ENCODE measurements at regions not wholly inside any gene's neighbourhood (a gene's known extent, or its start where the extent isn't known, plus 50 kb on each side); places are given as distances from the start of the nearest gene placed in this dataset.

GRCh38 chr18:27843783-27844777 is 332.9 kb downstream of the CDH2 start:
- Histone ChIP-seq H2AFZ (no peak overlapping the region), H3K4me1 (no peaks in the 10 kb centered on the region)

GRCh38 chr18:27839141-27839540 is 337.8 kb downstream of the CDH2 start:
- TF ChIP-seq CTCF (IDR thresholded peaks at IDR 0.05) = no peak
- Histone ChIP-seq H3K79me2 (no peaks in the 10 kb centered on the region), H2AFZ (no peak overlapping the region), H3K4me2 (ENCODE audit: low read length) (no peak overlapping the region), H3K4me3 (ENCODE audit: low read depth, low read length) (no peak overlapping the region), H3K27me3 (ENCODE audit: control insufficient read depth, insufficient read depth, low read length) (no peaks in the 10 kb centered on the region), H3K36me3 (ENCODE audit: control insufficient read depth, insufficient read depth, low read length) (no peaks in the 10 kb centered on the region), H3K9me3 (ENCODE audit: control insufficient read depth, low read length) (no peaks in the 10 kb centered on the region), H3K9ac (no peak overlapping the region), H3K27ac (no peak overlapping the region), H3K4me1 (no peaks in the 10 kb centered on the region)

More at GRCh38 chr18:27843783-27844777, 332.9 kb downstream of the CDH2 start:
- Histone ChIP-seq H3K27me3 (ENCODE audit: control insufficient read depth, insufficient read depth, low read length) (no peaks in the 10 kb centered on the region), H3K9me3 (ENCODE audit: control insufficient read depth, low read length) (no peaks in the 10 kb centered on the region), H3K36me3 (ENCODE audit: control insufficient read depth, insufficient read depth, low read length) (no peaks in the 10 kb centered on the region), H3K27ac (no peak overlapping the region), H3K4me2 (ENCODE audit: low read length) (no peak overlapping the region), H3K4me3 (ENCODE audit: low read depth, low read length) (no peak overlapping the region), H3K9ac (no peak overlapping the region), H3K79me2 (no peaks in the 10 kb centered on the region)
- no peak for TF ChIP-seq CTCF (IDR thresholded peaks at IDR 0.05)

- H3K4me1 ChIP-seq = no peaks in the 10 kb centered on the region
- no peaks in the 10 kb centered on the region for H3K27me3 ChIP-seq (ENCODE audit: control insufficient read depth, insufficient read depth, low read length)
- H3K9me3 ChIP-seq (ENCODE audit: control insufficient read depth, low read length) = no peaks in the 10 kb centered on the region
- H3K79me2 ChIP-seq = no peaks in the 10 kb centered on the region
- no peaks in the 10 kb centered on the region for H3K36me3 ChIP-seq (ENCODE audit: control insufficient read depth, insufficient read depth, low read length)
- no peak overlapping the region for H2AFZ ChIP-seq
- no peak overlapping the region for H3K9ac ChIP-seq
- TF ChIP-seq CTCF (IDR thresholded peaks at IDR 0.05) = no peak
- no peak overlapping the region for H3K27ac ChIP-seq
- no peak overlapping the region for H3K4me2 ChIP-seq (ENCODE audit: low read length)
- no peak overlapping the region for H3K4me3 ChIP-seq (ENCODE audit: low read depth, low read length)
These were observed 338.7 kb downstream of the CDH2 start for GRCh38 chr18:27838225-27838624.

GRCh38 chr18:27826101-27826500 is 350.8 kb downstream of the CDH2 start:
- Histone ChIP-seq H3K4me1 (no peaks in the 10 kb centered on the region), H3K9ac (no peak overlapping the region), H3K36me3 (ENCODE audit: control insufficient read depth, insufficient read depth, low read length) (no peaks in the 10 kb centered on the region), H2AFZ (no peak overlapping the region), H3K27ac (no peak overlapping the region), H3K4me2 (ENCODE audit: low read length) (no peak overlapping the region), H3K4me3 (ENCODE audit: low read depth, low read length) (no peak overlapping the region), H3K9me3 (ENCODE audit: control insufficient read depth, low read length) (no peaks in the 10 kb centered on the region), H3K27me3 (ENCODE audit: control insufficient read depth, insufficient read depth, low read length) (no peaks in the 10 kb centered on the region), H3K79me2 (no peaks in the 10 kb centered on the region)
- no peak for TF ChIP-seq CTCF (IDR thresholded peaks at IDR 0.05)

Measured in parathyroid adenoma (tissue), 2 donors.